A673 (cell line): ENCODE measurements at regions not wholly inside any gene's neighbourhood (a gene's known extent, or its start where the extent isn't known, plus 50 kb on each side); places are given as distances from the start of the nearest gene placed in this dataset.

Experiments used
- BruUV-seq: library from RNA; stranded (reverse); fragments of 400-500 nt; replicated peaks from 2 replicates; lab custom pipeline; 2021; lab: Mats Ljungman, UMichigan
- CTCF ChIA-PET: fragments of 300-600 bp; sonication (Branson Sonifier 250); formaldehyde crosslinking; loops from one replicate; lab custom pipeline; 2022; ENCODE audit warnings: antibody characterized with exemption; lab: Charles Lee
- POLR2A ChIA-PET: fragments of 300-600 bp; sonication (Branson Sonifier 250); formaldehyde crosslinking; loops from one replicate; lab custom pipeline; 2022; ENCODE audit warnings: antibody characterized with exemption; ENCODE audit not compliant: low non-redundant PET; lab: Charles Lee
- DNase-seq: peaks from one replicate; pipeline ENCODE4 v3.0.0-alpha.2; 2015; ENCODE audit warnings: low spot score
- H3K27ac ChIP-seq: fragments of 200-600 bp; sonication (generic); 2 replicates; pipeline ENCODE4 v1.5.1; 2016; ENCODE audit warnings: mixed run types, low read depth, mild to moderate bottlenecking, mixed read lengths, antibody characterized with exemption, low read length; ENCODE audit not compliant: poor library complexity, severe bottlenecking
- H3K27me3 ChIP-seq: fragments of 200-600 bp; sonication (generic); replicated peaks from 2 replicates; pipeline ENCODE4 v1.6.1; 2017; ENCODE audit warnings: mixed run types, low read depth, mild to moderate bottlenecking, mixed read lengths, antibody characterized with exemption, low read length; ENCODE audit not compliant: insufficient read depth, poor library complexity
- H3K36me3 ChIP-seq: fragments of 200-600 bp; sonication (generic); 2 replicates; pipeline ENCODE4 v1.6.1; 2016; ENCODE audit warnings: mixed run types, mild to moderate bottlenecking, mixed read lengths, antibody characterized with exemption, low read length; ENCODE audit not compliant: insufficient read depth, poor library complexity, severe bottlenecking
- H3K4me1 ChIP-seq: fragments of 200-600 bp; sonication (generic); 2 replicates; pipeline ENCODE4 v1.6.1; 2017; ENCODE audit warnings: mixed run types, mild to moderate bottlenecking, mixed read lengths, antibody characterized with exemption, low read length; ENCODE audit not compliant: insufficient read depth, poor library complexity, severe bottlenecking
- H3K4me3 ChIP-seq: fragments of 200-600 bp; sonication (generic); 2 replicates; pipeline ENCODE4 v1.5.1; 2016; ENCODE audit warnings: low read depth, mixed run types, mild to moderate bottlenecking, mixed read lengths, low read length; ENCODE audit not compliant: poor library complexity, severe bottlenecking
- H3K9me3 ChIP-seq: fragments of 200-600 bp; sonication (generic); 2 replicates; pipeline ENCODE4 v1.6.1; 2016; ENCODE audit warnings: mixed run types, low read depth, mild to moderate bottlenecking, mixed read lengths, antibody characterized with exemption, low read length; ENCODE audit not compliant: poor library complexity, severe bottlenecking
- CTCF ChIP-seq: fragments of 300-800, 200-600 bp; sonication (generic); conservative IDR thresholded peaks from 2 replicates; pipeline ENCODE4 v1.5.1; 2017; ENCODE audit warnings: low read depth, mild to moderate bottlenecking, antibody characterized with exemption, low read length, moderate library complexity, mixed read lengths
- EZH2 ChIP-seq: fragments of 200-600 bp; sonication (generic); IDR thresholded peaks from 2 replicates; pipeline ENCODE4 v1.6.1; 2017; ENCODE audit warnings: borderline replicate concordance, low read depth, mild to moderate bottlenecking, mixed read lengths, antibody characterized with exemption, low read length; ENCODE audit not compliant: poor library complexity, severe bottlenecking
- intact Hi-C: fragments of 100-400 bp; cut with micrococcal nuclease; formaldehyde crosslinking; loops from one replicate; pipeline ENCODE4 v1.10.0; 2022; ENCODE audit not compliant: unreplicated experiment

- no peak overlapping the region for H3K4me3 ChIP-seq
- POLR2A ChIA-PET = no interaction called here
- no TSS peak for BruUV-seq
- CTCF ChIA-PET = no interaction called here
- no peaks in the 10 kb centered on the region for H3K27me3 ChIP-seq
- H3K4me1 ChIP-seq = no peaks in the 10 kb centered on the region
- no peaks in the 10 kb centered on the region for H3K36me3 ChIP-seq
- H3K9me3 ChIP-seq = no peaks in the 10 kb centered on the region
- DNase-seq = no peak
- intact Hi-C loops = no loop called here
- no peak overlapping the region for H3K27ac ChIP-seq
- no peak for TF ChIP-seq CTCF
- no peak for TF ChIP-seq EZH2
These were observed 1268.9 kb upstream of the TMEM132C start for GRCh38 chr12:126998031-126998430.

- BruUV-seq = no TSS peak
- TF ChIP-seq EZH2 (no peak), CTCF (no peak)
- no peak overlapping the region for H3K27ac ChIP-seq
- H3K4me3 ChIP-seq = no peak overlapping the region
- H3K36me3 ChIP-seq = no peaks in the 10 kb centered on the region
- intact Hi-C loops = no loop called here
- ChIA-PET CTCF (no interaction called here), POLR2A (no interaction called here)
- no peak for DNase-seq
- H3K27me3 ChIP-seq = no peaks in the 10 kb centered on the region
- H3K4me1 ChIP-seq = no peaks in the 10 kb centered on the region
- H3K9me3 ChIP-seq = no peaks in the 10 kb centered on the region
These were observed 1268.2 kb upstream of the TMEM132C start for GRCh38 chr12:126998747-126999285.

- CTCF ChIA-PET = no interaction called here
These were observed 1267.6 kb upstream of the TMEM132C start for GRCh38 chr12:126999352-126999751.

More at GRCh38 chr12:126999352-126999751, 1267.6 kb upstream of the TMEM132C start:
- intact Hi-C loops = no loop called here
- no peak for DNase-seq
- BruUV-seq = no TSS peak
- no peaks in the 10 kb centered on the region for H3K36me3 ChIP-seq
- POLR2A ChIA-PET = no interaction called here
- H3K9me3 ChIP-seq = no peaks in the 10 kb centered on the region
- no peaks in the 10 kb centered on the region for H3K4me1 ChIP-seq
- no peak overlapping the region for H3K4me3 ChIP-seq
- H3K27me3 ChIP-seq = no peaks in the 10 kb centered on the region
- no peak for TF ChIP-seq CTCF
- TF ChIP-seq EZH2 = no peak
- no peak overlapping the region for H3K27ac ChIP-seq
